GM18951 (cell line): ENCODE measurements at regions not wholly inside any gene's neighbourhood (a gene's known extent, or its start where the extent isn't known, plus 50 kb on each side); places are given as distances from the start of the nearest gene placed in this dataset.
"Not testable (repeated sequence)": the region's sequence is repeated elsewhere in the genome, so short reads cannot be mapped to it uniquely, and the experiment has no call there.

ENCODE experiments used
- POLR2A ChIP-seq: IDR thresholded peaks from 4 replicates; pipeline ENCODE4 v1.6.1; 2011; ENCODE audit warnings: mild to moderate bottlenecking; ENCODE audit not compliant: insufficient read length, insufficient read depth; ENCODE audit errors: extremely low read depth
- in situ Hi-C: fragments of 300-500 bp; cut with MboI; formaldehyde crosslinking; loops from one replicate; pipeline ENCODE4 v1.12.0; 2022; ENCODE audit warnings: low sequenced_read_pairs, mixed read lengths, inconsistent platforms; ENCODE audit not compliant: unreplicated experiment

- no peak for TF ChIP-seq POLR2A
- in situ Hi-C loops: loop anchor here (25.0 kb wide), 1 partner anchor 368 kb away; the partner anchor contains the start of gene ZC3H18
Observed at GRCh38 chr16:88194397-88195268, 188.1 kb upstream of the ZNF469 start.

GRCh38 chr16:88195269-88195705, 187.5 kb upstream of the ZNF469 start:
- in situ Hi-C loops: loop anchor here (25.0 kb wide), 1 partner anchor 367 kb away; the partner anchor contains the start of gene ZC3H18
- TF ChIP-seq POLR2A: no peak

- in situ Hi-C loops: loop anchor here (25.0 kb wide), 1 partner anchor 366 kb away; the partner anchor contains the start of gene ZC3H18
- TF ChIP-seq POLR2A: no peak
Observed at GRCh38 chr16:88195911-88196465, 186.8 kb upstream of the ZNF469 start.

- in situ Hi-C loops: loop anchor here (25.0 kb wide), 1 partner anchor 366 kb away; the partner anchor contains the start of gene ZC3H18
- TF ChIP-seq POLR2A: no peak
Observed at GRCh38 chr16:88196471-88197400, 186.0 kb upstream of the ZNF469 start.

GRCh38 chr16:88197481-88198456, 185.0 kb upstream of the ZNF469 start:
- TF ChIP-seq POLR2A: no peak
- in situ Hi-C loops: loop anchor here (25.0 kb wide), 1 partner anchor 365 kb away; the partner anchor contains the start of gene ZC3H18

DNA sequence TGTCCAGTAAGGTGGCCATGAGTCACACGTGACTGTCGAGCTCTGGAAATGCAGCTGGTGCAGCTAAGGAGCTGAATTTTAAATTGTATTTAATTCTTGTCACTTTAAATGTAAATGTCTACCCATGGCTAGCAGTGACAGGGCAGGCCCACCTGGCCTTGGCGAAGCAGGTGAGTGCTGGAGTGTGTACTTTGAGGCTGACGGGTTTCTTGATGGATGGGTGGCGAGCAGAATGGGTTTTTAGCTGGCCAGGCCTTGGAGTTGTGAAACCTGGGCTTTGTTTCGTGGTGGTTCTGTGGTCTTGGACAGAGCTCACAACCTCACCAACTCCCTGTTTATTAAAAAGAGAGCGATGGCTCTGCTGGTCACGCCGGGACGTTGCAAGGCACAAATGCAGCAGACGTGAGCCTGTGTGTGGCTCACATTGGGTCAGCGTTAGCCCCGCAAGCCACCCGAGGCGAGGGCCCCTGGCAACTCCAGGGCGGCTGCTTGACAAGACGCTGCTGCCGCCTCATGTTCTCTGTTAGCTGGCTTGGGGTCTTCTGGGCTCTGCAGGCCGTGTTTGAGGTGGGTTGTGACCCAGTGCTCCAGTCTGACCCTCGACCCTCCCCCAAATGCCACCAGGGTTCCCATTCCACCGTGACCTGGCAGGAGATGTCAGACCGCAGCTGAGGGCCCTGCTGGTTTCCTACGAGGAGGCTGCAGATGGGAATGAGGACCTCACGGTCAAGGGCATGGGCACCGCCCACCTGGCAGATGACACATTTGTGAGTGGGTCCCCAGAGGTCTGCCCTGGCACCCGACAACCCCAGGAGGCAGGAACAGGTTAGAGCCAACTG, 184.1 kb upstream of the ZNF469 start:
- in situ Hi-C loops: loop anchor here (25.0 kb wide), 1 partner anchor 364 kb away; the partner anchor contains the start of gene ZC3H18

- in situ Hi-C loops: loop anchor here (25.0 kb wide), 1 partner anchor 363 kb away; the partner anchor contains the start of gene ZC3H18
Observed at GRCh38 chr16:88199296-88200153, 183.2 kb upstream of the ZNF469 start.

DNA sequence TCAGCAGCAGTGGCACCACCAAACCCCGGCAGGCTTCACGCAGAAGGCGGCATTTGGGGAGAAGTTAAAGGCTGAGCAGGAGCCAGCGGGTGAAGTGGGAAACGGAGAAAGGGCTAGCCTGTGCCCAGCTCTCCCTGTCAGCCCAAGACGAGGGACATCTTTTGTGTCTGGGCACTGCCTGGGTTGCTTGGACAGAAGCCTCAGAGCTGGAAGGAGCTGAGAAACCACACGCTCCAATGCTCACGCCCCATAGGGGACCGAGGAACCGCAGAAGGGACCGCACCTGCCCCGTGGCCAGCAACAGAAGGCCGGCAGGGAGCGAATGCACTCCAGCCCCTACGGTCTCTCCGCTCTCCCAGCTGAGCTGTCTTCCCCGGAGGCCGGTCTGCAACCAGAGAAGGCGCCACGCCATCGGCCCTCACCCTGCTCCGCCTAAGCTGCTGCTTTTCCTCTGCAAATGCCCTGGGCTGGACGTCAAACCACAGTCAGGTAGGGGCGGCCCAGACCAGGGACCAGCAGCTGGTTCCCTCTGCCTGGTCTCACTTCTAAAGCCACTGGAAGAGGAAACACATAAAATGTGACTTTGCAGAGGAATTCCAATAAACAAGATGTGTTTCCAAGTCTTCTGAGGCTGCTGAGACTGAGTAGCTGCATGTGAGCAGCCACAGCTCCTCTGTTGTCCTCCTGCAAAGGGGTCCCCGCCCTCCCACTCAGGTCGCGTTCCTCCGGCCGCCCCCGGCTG, 182.4 kb upstream of the ZNF469 start:
- in situ Hi-C loops: not testable (repeated sequence)

DNA sequence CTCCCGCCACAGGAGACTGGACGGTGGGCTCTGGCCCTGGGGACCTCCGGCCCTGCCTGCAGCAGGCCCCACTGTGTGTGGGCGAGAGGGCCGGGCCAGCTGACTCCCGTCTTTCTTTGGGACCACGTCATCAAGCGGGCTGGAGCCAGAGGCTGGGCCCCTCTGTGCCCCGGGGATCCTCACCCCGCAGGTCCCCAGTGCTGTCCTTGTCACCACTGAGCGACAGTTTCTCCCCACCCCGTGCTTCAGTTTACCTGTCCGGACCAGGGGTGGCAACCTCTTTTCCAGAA, 181.9 kb upstream of the ZNF469 start:
- no peak for TF ChIP-seq POLR2A
- in situ Hi-C loops: no loop called here

GRCh38 chr16:88201611-88202010, 181.1 kb upstream of the ZNF469 start:
- in situ Hi-C loops: not testable (repeated sequence)
